Hippocampal formation (tissue), 2 donors: ENCODE measurements at regions not wholly inside any gene's neighbourhood (a gene's known extent, or its start where the extent isn't known, plus 50 kb on each side); places are given as distances from the start of the nearest gene placed in this dataset.

Source experiments
- DNase-seq, 2 donors: peaks; one replicate each; lab custom pipeline; 2025; lab: John Stamatoyannopoulos, UW

GRCh38 chrX:145178268-145178667, 69.0 kb upstream of the SPANXN1 start:
- DNase-seq = no peak

- DNase-seq = peak in 1 of 2 donors; percentile 28
These were observed 56.4 kb upstream of the SPANXN1 start for GRCh38 chrX:145190801-145191389.
